HEK293 (cell line): ENCODE measurements at regions not wholly inside any gene's neighbourhood (a gene's known extent, or its start where the extent isn't known, plus 50 kb on each side); places are given as distances from the start of the nearest gene placed in this dataset.

ENCODE experiments used
- GLIS2 ChIP-seq: fragments of 450-650 bp; formaldehyde crosslinking; IDR thresholded peaks from 2 replicates; pipeline ENCODE4 v1.5.1; 2016; ENCODE audit warnings: missing biosample characterization, missing genetic modification characterization
- ZNF174 ChIP-seq: fragments of 450-650 bp; formaldehyde crosslinking; IDR thresholded peaks from 2 replicates; pipeline ENCODE4 v1.5.0; 2017; ENCODE audit warnings: missing biosample characterization, mild to moderate bottlenecking, missing genetic modification characterization
- ZNF654 ChIP-seq: fragments of 450-650 bp; formaldehyde crosslinking; IDR thresholded peaks from 2 replicates; pipeline ENCODE4 v1.5.1; 2016; ENCODE audit warnings: low read depth, missing biosample characterization, missing genetic modification characterization
- TF ChIP-seq, protein P1 (sequence below): fragments of 450-650 bp; formaldehyde crosslinking; IDR thresholded peaks from 2 replicates; pipeline ENCODE4 v1.5.1; 2016; ENCODE audit warnings: missing biosample characterization, missing genetic modification characterization
- TF ChIP-seq, protein P2 (sequence below): fragments of 450-650 bp; formaldehyde crosslinking; IDR thresholded peaks from 2 replicates; pipeline ENCODE4 v1.5.1; 2017; ENCODE audit warnings: missing biosample characterization, missing genetic modification characterization
- TF ChIP-seq, protein P3 (sequence below): fragments of 450-650 bp; formaldehyde crosslinking; IDR thresholded peaks from 2 replicates; pipeline ENCODE4 v1.5.1; 2016; ENCODE audit warnings: missing biosample characterization, missing genetic modification characterization
- TF ChIP-seq, protein P4 (sequence below): fragments of 450-650 bp; formaldehyde crosslinking; IDR thresholded peaks from 2 replicates; pipeline ENCODE4 v1.5.1; 2016; ENCODE audit warnings: missing biosample characterization, missing genetic modification characterization

DNA sequence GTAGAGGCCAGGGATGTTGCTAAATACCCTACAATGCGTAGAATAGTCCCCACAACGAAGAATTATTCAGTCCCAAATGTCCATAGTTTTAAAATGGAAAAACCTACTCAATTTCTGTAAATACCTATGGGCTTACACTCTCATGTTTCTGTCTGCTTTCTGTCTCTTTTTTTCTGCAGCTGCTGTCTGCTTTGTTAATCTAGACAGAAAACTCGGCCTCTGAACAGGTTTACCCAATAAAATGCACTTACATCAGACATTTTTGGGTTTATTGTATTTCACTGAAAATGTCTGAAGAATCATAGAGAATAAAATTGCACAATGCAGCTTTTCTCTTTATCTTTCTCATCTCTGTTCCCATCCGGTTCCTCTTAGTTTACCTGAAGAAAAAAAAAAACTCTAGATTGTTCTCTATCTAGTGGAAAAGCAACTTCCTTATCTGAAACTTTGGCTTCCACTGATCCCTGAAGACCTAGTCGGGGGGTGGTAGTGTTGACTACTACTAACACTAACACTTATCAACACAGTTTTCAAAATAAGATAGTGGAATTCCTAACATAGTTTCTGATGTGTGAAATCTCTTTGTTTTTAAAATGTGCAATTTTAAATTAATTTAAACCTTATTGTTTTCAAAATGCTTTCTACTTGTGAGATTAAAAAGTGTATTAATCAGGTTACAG lies 76.9 kb upstream of the CCDC190 start:
- TF ChIP-seq GLIS2 (tag by site-specific recombination) (no peak), ZNF174 (no peak), ZNF654 (tag by site-specific recombination) (no peak)
- TF ChIP-seq, protein P1, sequence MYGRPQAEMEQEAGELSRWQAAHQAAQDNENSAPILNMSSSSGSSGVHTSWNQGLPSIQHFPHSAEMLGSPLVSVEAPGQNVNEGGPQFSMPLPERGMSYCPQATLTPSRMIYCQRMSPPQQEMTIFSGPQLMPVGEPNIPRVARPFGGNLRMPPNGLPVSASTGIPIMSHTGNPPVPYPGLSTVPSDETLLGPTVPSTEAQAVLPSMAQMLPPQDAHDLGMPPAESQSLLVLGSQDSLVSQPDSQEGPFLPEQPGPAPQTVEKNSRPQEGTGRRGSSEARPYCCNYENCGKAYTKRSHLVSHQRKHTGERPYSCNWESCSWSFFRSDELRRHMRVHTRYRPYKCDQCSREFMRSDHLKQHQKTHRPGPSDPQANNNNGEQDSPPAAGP (tag by site-specific recombination) = no peak
- TF ChIP-seq, protein P2, sequence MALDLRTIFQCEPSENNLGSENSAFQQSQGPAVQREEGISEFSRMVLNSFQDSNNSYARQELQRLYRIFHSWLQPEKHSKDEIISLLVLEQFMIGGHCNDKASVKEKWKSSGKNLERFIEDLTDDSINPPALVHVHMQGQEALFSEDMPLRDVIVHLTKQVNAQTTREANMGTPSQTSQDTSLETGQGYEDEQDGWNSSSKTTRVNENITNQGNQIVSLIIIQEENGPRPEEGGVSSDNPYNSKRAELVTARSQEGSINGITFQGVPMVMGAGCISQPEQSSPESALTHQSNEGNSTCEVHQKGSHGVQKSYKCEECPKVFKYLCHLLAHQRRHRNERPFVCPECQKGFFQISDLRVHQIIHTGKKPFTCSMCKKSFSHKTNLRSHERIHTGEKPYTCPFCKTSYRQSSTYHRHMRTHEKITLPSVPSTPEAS (tag by site-specific recombination) = no peak
- TF ChIP-seq, protein P3, sequence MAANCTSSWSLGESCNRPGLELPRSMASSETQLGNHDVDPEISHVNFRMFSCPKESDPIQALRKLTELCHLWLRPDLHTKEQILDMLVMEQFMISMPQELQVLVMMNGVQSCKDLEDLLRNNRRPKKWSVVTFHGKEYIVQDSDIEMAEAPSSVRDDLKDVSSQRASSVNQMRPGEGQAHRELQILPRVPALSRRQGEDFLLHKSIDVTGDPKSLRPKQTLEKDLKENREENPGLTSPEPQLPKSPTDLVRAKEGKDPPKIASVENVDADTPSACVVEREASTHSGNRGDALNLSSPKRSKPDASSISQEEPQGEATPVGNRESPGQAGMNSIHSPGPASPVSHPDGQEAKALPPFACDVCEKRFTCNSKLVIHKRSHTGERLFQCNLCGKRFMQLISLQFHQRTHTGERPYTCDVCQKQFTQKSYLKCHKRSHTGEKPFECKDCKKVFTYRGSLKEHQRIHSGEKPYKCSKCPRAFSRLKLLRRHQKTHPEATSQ (tag by site-specific recombination) = no peak
- TF ChIP-seq, protein P4, sequence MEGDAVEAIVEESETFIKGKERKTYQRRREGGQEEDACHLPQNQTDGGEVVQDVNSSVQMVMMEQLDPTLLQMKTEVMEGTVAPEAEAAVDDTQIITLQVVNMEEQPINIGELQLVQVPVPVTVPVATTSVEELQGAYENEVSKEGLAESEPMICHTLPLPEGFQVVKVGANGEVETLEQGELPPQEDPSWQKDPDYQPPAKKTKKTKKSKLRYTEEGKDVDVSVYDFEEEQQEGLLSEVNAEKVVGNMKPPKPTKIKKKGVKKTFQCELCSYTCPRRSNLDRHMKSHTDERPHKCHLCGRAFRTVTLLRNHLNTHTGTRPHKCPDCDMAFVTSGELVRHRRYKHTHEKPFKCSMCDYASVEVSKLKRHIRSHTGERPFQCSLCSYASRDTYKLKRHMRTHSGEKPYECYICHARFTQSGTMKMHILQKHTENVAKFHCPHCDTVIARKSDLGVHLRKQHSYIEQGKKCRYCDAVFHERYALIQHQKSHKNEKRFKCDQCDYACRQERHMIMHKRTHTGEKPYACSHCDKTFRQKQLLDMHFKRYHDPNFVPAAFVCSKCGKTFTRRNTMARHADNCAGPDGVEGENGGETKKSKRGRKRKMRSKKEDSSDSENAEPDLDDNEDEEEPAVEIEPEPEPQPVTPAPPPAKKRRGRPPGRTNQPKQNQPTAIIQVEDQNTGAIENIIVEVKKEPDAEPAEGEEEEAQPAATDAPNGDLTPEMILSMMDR (tag by site-specific recombination) = no peak
